ENCODE measurements at regions not wholly inside any gene's neighbourhood (a gene's known extent, or its start where the extent isn't known, plus 50 kb on each side); places are given as distances from the start of the nearest gene placed in this dataset.

DNA sequence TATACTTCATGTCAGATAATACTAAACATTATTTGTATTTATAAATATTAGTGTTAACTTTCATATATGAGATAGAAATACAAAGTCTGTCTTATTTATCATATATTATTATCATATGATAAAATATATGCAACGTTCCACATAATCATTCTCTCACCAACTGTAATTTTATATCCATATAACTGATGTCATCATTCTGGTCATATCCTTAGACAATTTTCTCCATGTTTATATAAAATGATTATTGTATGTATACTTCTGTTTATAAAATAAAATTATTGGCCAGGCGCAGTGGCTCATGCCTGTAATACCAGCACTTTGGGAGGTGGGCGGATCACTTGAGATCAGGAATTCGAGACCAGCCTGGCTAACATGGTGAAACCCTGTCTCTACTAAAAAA lies 2007.1 kb downstream of the EFNA5 start:
- no peak for ATAC-seq (ENCODE audit: low read depth)
- no peak overlapping the region for H3K27ac Mint-ChIP-seq
- Histone ChIP-seq H3K36me3 (replicated peaks in 1 of 2; ENCODE audit: control extremely low read depth in 1 of 2, control insufficient read depth in 1 of 2, extremely low read depth in 1 of 2, insufficient read depth in 2 of 2, low read length in 1 of 2) (no peaks in the 10 kb centered on the region), H3K4me3 (ENCODE audit: control extremely low read depth in 1 of 5, extremely low read depth in 1 of 5, insufficient read depth in 1 of 5, low read depth in 2 of 5, low read length in 4 of 5) (no peak overlapping the region), H3K9ac (ENCODE audit: low read length) (no peak overlapping the region), H3K4me2 (replicated peaks; ENCODE audit: low read depth, low read length, poor library complexity, severe bottlenecking) (no peak overlapping the region), H3K4me1 (ENCODE audit: control insufficient read depth in 2 of 2, insufficient read depth in 2 of 2, low read length in 2 of 2) (no peaks in the 10 kb centered on the region), H3K79me2 (ENCODE audit: control insufficient read depth, insufficient read depth, low read length) (no peaks in the 10 kb centered on the region), H3K27ac (ENCODE audit: low read length in 2 of 2) (no peak overlapping the region), H4K20me1 (ENCODE audit: control insufficient read depth, insufficient read depth, low read length, poor library complexity, severe bottlenecking) (no peaks in the 10 kb centered on the region), H2AFZ (ENCODE audit: insufficient read depth, low read depth, low read length, poor library complexity, severe bottlenecking) (no peak overlapping the region), H3K9me3 (ENCODE audit: control extremely low read depth in 1 of 3, control insufficient read depth in 2 of 3, insufficient read depth in 1 of 3, low read length in 2 of 3) (peaks cover 0 to 3% (median 0%) of the 10 kb centered on the region in 3 donors), H3K27me3 (replicated peaks in 1 of 4; ENCODE audit: control extremely low read depth in 1 of 4, control insufficient read depth in 3 of 4, insufficient read depth in 4 of 4, low read length in 3 of 4) (no peaks in the 10 kb centered on the region)
- no CpG with 5 or more reads among the region's 4 CpGs for WGBS (ENCODE audit: insufficient coverage)
- POLR2A ChIA-PET: no interaction called here
- intact Hi-C loops (cut with micrococcal nuclease): no loop called here
- no peak for TF ChIP-seq EZH2 (IDR thresholded peaks at IDR 0.05; ENCODE audit: borderline replicate concordance, insufficient read depth, low read depth, low read length, poor library complexity, severe bottlenecking)
- TF ChIP-seq, protein P1, sequence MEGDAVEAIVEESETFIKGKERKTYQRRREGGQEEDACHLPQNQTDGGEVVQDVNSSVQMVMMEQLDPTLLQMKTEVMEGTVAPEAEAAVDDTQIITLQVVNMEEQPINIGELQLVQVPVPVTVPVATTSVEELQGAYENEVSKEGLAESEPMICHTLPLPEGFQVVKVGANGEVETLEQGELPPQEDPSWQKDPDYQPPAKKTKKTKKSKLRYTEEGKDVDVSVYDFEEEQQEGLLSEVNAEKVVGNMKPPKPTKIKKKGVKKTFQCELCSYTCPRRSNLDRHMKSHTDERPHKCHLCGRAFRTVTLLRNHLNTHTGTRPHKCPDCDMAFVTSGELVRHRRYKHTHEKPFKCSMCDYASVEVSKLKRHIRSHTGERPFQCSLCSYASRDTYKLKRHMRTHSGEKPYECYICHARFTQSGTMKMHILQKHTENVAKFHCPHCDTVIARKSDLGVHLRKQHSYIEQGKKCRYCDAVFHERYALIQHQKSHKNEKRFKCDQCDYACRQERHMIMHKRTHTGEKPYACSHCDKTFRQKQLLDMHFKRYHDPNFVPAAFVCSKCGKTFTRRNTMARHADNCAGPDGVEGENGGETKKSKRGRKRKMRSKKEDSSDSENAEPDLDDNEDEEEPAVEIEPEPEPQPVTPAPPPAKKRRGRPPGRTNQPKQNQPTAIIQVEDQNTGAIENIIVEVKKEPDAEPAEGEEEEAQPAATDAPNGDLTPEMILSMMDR (IDR thresholded peaks at IDR 0.05): no peak
- no peaks in the 10 kb centered on the region for H3K27me3 Mint-ChIP-seq
- no peaks in the 10 kb centered on the region for H3K4me1 Mint-ChIP-seq
- no peak overlapping the region for H3K4me3 Mint-ChIP-seq
- CTCF ChIA-PET: no interaction called here
- H3K9me3 Mint-ChIP-seq (ENCODE audit: insufficient read depth): peaks cover 9% of the 10 kb centered on the region
- DNase-seq: no peak

DNA sequence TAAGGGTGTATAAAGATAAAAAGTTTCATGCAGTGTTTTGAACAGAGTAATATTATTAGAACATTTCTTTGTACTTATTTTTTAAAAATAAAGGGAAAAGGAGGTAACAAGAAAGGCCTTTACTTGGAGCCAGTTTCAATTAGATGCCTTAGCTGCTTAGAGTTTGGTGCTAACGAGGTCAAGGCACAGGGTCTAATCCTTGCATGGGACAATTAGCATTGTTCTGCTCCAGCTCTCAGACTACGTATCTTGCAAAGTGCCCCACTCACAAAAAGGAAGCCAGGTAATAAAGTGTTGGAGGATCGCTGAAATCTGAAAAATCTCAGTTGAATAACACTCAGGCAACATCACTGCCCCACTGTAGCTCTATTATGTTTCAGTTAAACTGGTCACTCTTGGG lies 2011.3 kb downstream of the EFNA5 start:
- Histone ChIP-seq H3K9me3 (ENCODE audit: control extremely low read depth in 1 of 3, control insufficient read depth in 2 of 3, insufficient read depth in 1 of 3, low read length in 2 of 3) (peaks cover 0 to 3% (median 0%) of the 10 kb centered on the region in 3 donors), H3K27me3 (replicated peaks in 1 of 4; ENCODE audit: control extremely low read depth in 1 of 4, control insufficient read depth in 3 of 4, insufficient read depth in 4 of 4, low read length in 3 of 4) (no peaks in the 10 kb centered on the region), H4K20me1 (ENCODE audit: control insufficient read depth, insufficient read depth, low read length, poor library complexity, severe bottlenecking) (no peaks in the 10 kb centered on the region), H2AFZ (ENCODE audit: insufficient read depth, low read depth, low read length, poor library complexity, severe bottlenecking) (no peak overlapping the region), H3K4me1 (ENCODE audit: control insufficient read depth in 2 of 2, insufficient read depth in 2 of 2, low read length in 2 of 2) (no peaks in the 10 kb centered on the region), H3K27ac (ENCODE audit: low read length in 2 of 2) (no peak overlapping the region), H3K36me3 (replicated peaks in 1 of 2; ENCODE audit: control extremely low read depth in 1 of 2, control insufficient read depth in 1 of 2, extremely low read depth in 1 of 2, insufficient read depth in 2 of 2, low read length in 1 of 2) (no peaks in the 10 kb centered on the region), H3K9ac (ENCODE audit: low read length) (no peak overlapping the region), H3K79me2 (ENCODE audit: control insufficient read depth, insufficient read depth, low read length) (no peaks in the 10 kb centered on the region), H3K4me3 (ENCODE audit: control extremely low read depth in 1 of 5, extremely low read depth in 1 of 5, insufficient read depth in 1 of 5, low read depth in 2 of 5, low read length in 4 of 5) (no peak overlapping the region), H3K4me2 (replicated peaks; ENCODE audit: low read depth, low read length, poor library complexity, severe bottlenecking) (no peak overlapping the region)
- TF ChIP-seq, protein P1 (IDR thresholded peaks at IDR 0.05): no peak
- no peak for TF ChIP-seq EZH2 (IDR thresholded peaks at IDR 0.05; ENCODE audit: borderline replicate concordance, insufficient read depth, low read depth, low read length, poor library complexity, severe bottlenecking)
- DNase-seq (no peak), ATAC-seq (ENCODE audit: low read depth) (no peak)
- Mint-ChIP-seq H3K4me1 (no peaks in the 10 kb centered on the region), H3K4me3 (no peak overlapping the region), H3K27ac (no peak overlapping the region), H3K9me3 (ENCODE audit: insufficient read depth) (no peaks in the 10 kb centered on the region), H3K27me3 (no peaks in the 10 kb centered on the region)
- no CpG with 5 or more reads among the region's 3 CpGs for WGBS (ENCODE audit: insufficient coverage)
- ChIA-PET POLR2A (no interaction called here), CTCF (no interaction called here)
- intact Hi-C loops (cut with micrococcal nuclease): no loop called here
